ENCODE measurements at regions not wholly inside any gene's neighbourhood (a gene's known extent, or its start where the extent isn't known, plus 50 kb on each side); places are given as distances from the start of the nearest gene placed in this dataset.
A peak's percentile ranks its signal among the peaks of the same experiment; 100 is the strongest.

DNA sequence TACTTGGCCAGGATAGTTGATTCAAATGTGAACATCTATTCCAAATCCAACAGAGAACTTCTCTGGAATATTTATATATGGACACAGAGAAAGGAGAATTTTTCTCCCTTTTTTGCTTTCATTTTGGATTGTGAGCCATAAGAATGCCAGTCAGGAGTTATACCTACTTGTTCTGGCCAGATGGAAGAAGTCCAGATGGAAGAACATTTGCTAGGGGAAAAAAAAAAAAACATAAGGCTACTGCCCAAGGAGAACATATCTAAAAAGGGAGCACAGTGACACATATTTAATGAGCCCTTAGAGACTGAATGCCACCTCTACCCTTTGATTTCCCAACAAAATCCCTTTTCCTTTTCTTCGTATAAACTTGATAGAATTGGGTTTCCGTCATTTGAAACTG is 61.7 kb upstream of the PPP2R2B start:
- no peak for DNase-seq (ENCODE audit: low spot score)

GRCh38 chr5:146944019-146944418 is 65.5 kb upstream of the PPP2R2B start:
- no peak for DNase-seq (ENCODE audit: low spot score)

DNA sequence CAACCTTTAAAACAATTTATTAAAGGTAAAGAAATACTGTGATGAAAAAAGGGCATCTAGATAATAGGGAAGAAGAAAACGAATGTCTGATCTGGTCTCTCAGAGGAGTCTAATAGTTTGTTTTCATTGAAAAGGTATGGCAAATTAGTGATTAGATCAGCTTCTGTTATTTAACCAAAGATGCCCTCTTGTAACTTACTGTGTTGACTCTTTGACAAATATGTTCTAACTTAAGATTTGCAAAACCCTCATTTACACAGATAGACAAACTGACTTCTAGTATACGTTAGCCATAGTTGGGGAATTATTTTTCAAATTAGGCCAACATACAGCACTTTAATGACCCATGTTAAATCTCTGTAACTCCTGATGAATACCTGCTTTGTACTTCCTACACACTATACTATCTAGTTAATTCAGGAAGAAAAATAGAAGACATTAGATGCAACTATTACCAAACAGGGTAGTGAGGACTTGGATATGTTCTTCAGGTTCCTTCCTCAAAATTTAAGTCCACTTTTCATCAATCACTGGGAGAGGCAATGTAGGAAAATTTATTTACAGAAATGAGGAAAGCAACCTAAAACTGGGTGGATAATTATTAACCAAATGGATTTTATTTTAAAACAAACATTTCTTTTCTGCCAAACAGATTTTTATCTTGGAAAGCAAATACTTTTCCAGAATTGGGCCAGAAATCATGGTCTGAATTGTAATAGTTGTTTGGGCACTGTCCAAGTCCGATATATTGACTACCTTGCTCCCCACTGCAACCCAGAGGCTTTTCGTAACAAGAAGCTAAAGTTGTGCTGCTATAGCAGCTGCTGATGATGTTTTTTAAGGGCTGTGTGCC is 66.4 kb upstream of the PPP2R2B start:
- no peak for DNase-seq (ENCODE audit: low spot score)

DNA sequence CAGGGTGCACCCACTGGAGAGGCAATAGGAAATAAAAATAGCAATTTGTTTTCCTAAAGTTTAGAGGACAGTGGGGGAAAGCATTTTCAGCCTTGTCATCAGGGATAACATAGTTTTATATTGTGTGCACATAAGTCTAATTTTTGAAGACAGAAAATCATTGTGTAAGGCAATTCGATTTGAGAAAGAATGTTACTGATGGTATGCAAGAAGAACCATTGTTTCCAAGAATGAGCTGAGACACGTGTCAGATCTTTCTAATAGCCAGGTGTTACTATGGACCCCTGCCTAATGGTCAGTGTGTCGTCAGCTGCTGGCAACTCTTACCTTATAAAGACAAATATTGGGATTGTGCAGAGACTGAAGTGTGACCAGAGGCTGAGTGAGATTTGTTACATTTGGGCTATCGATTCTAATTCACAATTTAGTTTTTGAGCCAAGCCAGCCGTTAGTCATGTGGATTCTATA is 67.1 kb upstream of the PPP2R2B start:
- no peak for DNase-seq (ENCODE audit: low spot score)

GRCh38 chr5:146947181-146947941 is 68.8 kb upstream of the PPP2R2B start:
- peak; percentile 4 for DNase-seq (ENCODE audit: low spot score)

DNA sequence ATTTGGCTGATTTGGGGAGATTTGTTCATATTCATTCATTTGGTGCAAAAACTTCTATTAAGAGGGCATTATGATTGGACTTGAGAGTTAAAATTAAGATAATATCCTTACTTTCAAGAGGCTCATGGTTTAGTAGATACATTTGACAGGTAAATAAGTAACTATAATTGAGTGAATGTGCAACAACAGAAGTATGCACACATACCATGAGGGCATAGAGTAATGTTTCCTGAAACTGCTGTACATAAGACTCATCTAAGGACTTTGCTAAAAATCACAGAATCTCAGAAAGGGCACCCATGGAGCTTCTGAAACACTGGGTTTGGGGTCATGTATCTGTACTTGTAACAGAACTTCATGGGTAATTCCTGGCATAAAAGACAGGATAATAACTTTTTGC is 70.1 kb upstream of the PPP2R2B start:
- no peak for DNase-seq (ENCODE audit: low spot score)

DNA sequence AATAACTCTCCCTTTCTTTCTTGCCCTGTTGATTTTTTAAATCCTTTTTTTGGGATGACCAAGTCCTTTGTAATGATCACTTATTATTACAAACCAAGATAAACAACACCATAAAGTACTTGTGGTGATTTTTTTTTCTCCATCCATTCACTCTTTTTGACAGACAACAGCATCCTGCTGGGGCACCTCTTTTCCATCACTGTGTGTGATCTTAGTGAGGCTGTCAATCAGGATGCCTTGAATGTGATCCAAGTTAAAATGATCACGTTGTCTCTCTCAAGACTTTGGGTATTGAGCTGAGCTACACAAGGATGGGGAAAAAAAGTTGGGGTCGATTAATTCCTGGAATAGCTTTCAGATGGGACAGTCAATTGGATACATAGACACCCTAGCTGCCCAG is 73.6 kb upstream of the PPP2R2B start:
- no peak for DNase-seq (ENCODE audit: low spot score)

- DNase-seq (ENCODE audit: low spot score) = no peak
Measured at GRCh38 chr5:146956217-146956616, 77.7 kb upstream of the PPP2R2B start.

- no peak for DNase-seq (ENCODE audit: low spot score)
Measured at GRCh38 chr5:146959360-146959759, 80.8 kb upstream of the PPP2R2B start.

DNA sequence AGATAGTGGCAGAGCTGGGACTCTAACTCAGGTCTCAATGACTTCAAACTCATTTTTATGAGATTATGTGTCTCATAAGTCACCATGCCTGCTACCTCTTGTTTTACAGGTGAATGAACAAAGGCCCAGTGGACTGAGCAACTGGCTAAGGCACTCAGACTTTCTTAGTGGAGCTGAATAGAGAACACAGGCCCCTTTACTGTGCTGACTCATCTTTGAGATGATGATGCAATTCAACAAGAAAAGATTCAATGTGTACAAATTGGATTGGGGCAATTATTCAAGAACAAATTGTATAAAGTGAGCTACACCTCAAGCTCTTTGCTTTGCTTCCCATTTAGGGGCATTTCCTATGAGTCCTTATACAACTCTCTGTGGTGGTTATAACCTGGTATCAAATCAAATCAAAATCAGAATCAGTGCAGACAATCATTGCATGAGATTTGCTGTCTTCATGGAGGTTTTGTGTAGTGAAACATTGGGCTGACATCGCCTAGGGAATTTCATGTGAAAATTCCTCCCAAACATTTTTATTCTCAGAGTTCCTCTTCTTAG is 84.3 kb upstream of the PPP2R2B start:
- peak; percentile 7 for DNase-seq (ENCODE audit: low spot score)

DNA sequence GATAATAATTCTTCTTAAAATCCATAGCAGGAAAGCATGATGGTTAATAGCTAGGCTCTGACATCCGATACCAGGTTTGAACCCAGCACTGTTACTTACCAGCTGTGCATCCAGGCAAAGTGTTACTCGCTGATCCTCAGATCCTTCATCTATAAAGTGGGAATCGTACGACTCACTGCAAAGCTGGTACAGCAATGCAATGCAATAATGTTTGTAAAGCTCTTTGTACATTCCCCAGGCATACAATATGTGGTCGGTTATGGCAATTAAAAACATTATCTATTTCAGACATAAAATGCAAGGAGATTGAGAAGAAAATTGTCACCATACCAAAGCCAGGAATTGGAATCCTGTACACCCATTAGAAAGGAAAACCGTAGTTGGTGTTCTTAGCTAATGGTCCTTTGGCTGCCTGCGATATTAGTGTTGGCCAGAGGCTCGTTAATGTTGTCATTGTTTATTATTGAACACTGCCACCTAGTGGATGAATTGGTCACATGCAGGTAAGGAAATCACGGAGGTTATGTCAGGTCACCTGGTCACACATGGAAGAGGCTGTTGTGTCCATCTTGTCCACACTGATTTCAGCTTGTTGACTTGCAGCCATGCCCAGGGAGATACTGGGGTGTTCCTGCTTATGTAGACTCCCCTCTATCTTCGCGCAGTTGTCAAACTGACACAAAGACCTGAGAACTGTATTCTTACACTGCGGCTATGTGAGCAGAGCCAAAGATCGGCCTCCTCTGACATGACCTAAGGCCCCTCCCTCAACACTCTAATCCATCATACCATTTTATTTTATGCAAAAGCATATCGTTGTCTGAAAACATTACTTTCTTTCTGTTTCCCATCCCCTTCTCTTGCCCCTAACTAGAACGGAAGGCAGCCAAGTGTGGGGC is 87.5 kb upstream of the PPP2R2B start:
- DNase-seq (ENCODE audit: low spot score) = peak; percentile 49

DNA sequence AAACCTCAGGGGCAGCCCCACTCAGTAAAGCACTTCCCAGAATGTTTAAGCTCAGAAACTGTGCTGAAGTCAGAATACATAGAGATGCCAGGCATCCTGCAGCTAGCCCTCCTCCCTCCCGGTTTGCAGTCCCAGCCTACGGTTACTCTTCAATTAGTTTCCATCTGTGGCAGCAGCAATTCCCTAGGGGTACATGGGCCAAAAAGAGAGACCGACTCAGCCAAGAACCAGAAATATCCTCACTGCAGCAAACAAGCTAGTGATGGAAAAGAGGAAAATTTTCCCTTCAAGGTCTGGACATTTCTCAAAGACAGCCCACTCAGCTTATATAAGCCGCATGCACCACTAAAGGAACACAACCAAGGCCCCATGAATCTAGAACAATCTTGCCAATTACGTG is 89.1 kb upstream of the PPP2R2B start:
- DNase-seq (ENCODE audit: low spot score) = no peak

DNA sequence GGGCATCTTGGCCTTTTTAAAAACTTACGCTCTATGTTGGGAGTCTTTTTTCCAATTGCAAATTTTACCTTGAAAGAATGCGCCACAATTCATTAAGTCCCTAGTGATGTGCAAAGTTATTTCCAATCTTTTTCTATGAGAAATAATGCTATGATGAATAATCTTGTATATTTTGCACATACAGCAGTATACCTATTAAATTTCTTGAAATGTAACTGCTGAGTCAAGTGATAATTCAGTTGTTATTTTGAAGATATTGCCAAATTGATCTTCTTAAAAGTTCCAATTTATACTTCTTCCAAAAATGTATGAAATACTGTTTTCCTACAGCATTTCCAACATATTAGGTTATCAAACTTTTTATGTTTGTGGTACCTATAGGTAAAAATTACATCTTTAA is 92.8 kb upstream of the PPP2R2B start:
- no peak for DNase-seq (ENCODE audit: low spot score)

- DNase-seq (ENCODE audit: low spot score) = no peak
Measured at GRCh38 chr5:146986469-146986868, 107.9 kb upstream of the PPP2R2B start.

DNA sequence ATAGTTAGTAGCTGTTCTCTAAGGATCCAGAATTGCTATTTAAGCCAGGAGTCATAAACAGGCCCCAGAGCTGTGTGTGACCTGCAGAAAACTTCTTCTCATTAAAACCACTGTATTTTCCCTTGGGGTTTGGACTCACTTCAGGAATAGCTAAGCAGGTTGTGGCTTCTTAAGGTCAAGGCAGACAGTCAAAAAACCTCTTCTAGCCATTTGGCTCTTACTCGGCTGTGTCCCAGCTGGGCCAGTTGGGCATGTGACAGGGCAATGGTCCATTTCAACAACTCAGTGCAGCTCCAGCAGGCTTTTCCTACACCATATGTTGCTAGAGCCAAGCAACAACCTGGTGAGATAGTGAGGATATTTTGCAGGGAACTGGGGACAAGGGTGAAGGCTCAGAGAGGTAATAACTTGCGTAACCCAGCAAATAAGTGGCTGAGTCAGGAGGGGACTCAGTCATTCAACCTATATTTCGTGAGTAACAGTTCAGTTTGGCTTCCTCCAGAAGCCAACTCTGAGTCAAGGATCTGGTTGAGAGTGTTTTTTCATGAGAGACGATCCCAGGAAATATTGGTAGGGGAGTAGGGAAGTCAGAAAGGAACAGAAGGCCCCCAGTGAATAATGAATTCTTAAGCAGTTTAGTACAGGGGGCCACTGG is 115.4 kb upstream of the PPP2R2B start:
- DNase-seq (ENCODE audit: low spot score) = no peak

DNA sequence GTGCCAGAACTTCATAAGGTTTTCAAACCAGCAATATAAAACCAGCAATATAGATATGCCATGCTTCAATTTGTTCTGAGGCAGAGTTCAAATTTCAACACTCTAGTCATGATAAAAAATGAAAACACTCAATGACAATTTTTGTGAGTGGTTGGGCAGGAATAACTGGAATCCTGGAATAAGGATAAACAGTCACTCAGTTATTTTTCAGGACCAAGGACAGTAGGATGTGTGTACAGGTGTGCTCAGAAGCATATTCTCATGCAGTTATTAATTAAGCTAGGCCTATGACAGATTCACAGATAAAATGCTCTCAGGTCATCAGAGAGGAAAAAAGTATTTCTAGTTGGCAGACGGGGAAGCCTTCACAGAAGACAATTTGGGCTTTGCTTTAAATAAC is 117.3 kb upstream of the PPP2R2B start:
- DNase-seq (ENCODE audit: low spot score) = no peak

DNA sequence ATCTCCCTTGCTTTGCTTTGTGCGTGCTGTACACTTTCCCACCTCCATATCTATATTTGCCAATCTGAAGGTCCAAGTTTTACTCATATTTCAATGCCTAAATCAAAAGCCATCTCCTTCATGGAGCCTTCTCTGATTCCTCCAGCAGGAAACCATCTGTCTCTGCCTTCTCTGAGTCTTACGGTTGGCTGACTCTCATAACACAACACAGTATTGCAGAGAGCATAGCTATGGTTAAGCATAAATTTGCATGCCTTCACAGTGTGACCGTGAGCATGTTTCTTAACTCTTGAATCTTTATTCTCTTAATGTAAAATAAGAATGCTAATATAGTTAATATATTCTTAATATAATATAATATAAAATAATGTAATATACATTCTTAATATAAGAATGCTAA is 136.8 kb upstream of the PPP2R2B start:
- no peak for DNase-seq (ENCODE audit: low spot score)

GRCh38 chr5:147017191-147017590 is 138.6 kb upstream of the PPP2R2B start:
- no peak for DNase-seq (ENCODE audit: low spot score)

GRCh38 chr5:147017621-147018020 is 139.1 kb upstream of the PPP2R2B start:
- DNase-seq (ENCODE audit: low spot score) = no peak

DNA sequence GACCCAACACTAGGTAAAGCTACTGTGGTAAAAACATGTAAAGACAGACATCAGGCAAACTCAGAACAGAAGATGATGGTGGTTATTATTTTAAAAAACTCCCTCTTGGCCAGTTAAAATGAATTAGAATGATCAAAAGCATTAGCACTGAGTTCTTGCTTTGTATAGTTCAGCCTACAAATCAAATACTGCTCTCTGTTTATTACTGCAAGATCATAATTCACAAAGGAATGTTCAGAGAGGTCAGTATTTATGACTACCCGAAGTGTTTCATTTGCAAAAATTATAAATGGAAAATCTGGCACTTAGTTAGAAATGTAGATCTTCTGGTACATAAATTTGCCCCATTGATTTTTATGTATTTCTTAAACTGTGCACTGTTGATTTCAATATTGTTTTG is 140.3 kb upstream of the PPP2R2B start:
- DNase-seq (ENCODE audit: low spot score) = no peak

DNA sequence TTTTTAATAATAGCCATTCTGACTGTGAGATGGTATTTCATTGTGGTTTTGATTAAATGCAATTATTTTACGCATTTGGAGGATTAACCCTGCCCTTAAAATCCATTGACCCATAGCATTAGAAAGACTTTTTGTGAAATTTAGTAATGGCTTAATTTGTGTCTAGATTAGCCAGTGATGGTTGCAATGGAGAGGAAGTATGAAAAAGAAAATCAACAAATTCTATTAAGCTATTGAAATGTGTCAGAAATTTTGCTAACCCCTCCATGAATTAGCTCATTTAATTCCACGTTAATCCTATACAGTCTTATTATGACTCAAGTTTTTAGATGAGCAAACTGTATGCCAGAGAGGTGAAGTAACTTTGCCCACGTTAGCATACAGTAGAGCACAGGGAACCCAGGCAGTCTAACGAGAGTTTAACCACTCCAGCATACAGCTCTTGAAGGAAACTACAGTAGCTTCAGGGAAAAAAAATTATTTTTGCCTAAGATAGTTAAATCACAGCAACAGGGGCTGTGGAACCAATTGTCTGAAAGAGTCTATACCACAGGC is 158.2 kb upstream of the PPP2R2B start:
- no peak for DNase-seq (ENCODE audit: low spot score)
